HG03565 (cell line): ENCODE measurements at regions not wholly inside any gene's neighbourhood (a gene's known extent, or its start where the extent isn't known, plus 50 kb on each side); places are given as distances from the start of the nearest gene placed in this dataset.

Source experiments
- ATAC-seq: cut with Tn5 transposase; IDR thresholded peaks from one replicate; pipeline ENCODE4 v1.9.1; 2021; ENCODE audit warnings: mild to moderate bottlenecking, moderate library complexity; ENCODE audit not compliant: unreplicated experiment

GRCh38 chr2:16303761-16304160 lies 361.9 kb downstream of the CYRIA start:
- no peak for ATAC-seq

DNA sequence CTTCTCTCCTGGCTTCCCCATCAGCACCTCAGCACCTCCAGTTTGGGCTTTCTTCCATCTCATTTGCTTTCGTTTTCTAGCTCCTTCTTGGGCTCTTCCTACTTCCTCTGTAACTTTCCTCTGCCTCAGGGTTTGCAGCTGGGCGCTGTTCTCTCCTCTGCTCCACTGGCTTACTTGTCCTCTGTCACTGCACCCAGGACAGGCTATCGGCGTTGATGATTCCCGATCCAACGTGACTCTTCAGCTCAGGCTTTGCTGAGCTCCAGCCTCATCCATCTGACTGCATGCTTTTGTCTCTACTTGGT lies 362.4 kb downstream of the CYRIA start:
- ATAC-seq: no peak

DNA sequence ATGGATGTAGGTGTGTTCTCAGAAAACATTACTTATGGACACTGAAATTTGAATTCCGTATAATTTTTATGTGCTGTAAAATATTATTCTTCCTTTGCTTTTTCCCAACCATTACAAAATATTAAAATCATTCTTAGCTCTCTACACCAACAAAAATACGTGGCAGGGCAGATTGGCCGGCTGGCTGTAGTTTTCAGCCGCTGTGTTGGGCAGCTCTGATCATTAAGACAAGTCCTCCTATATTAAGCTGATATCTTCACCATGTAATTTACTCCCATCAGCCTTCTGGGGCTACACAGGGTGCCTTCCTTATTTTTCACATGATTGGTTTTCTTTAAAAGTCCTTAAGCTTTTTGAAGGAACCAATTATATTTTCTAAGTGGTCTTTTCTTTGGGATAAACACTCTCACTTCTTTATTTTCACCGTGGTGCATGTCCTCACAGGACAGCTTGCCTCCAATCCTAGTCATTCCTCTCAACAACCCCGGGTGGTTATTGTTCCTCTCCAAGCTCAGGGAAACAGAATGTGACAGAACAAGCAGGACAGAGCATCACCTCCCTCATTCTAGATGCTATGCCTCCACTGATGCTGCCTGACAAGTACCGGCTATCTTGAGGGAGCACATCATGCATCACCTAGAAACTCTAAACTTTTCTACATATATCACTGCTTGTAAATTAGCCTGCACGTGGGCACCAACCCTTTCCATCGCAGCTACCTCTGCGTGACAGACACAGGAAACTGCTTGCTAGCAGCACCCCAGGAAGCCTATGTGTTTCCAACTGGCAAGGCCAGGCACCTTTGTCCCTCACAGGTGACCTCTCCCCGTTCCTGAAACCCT lies 362.3 kb downstream of the MYCN start:
- ATAC-seq: no peak

DNA sequence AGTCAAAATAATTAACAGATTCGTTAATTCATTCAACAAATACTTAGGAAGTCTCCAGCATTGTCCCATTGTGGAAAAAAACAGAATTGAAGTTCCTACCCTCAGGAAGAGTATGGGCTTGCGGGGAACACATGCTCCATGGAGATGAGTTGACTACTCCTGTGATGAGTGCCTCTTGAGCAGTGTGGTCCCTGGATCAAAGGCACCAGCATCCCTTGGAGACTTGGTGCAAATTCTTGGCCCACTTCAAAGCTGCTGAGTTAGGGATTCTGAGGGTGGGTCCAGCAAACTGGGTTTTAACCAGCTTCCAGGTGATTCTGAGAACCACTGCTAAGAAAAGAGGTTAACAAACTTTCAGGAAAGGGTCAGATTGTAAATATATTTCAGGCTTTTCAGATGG lies 361.6 kb downstream of the MYCN start:
- no peak for ATAC-seq

DNA sequence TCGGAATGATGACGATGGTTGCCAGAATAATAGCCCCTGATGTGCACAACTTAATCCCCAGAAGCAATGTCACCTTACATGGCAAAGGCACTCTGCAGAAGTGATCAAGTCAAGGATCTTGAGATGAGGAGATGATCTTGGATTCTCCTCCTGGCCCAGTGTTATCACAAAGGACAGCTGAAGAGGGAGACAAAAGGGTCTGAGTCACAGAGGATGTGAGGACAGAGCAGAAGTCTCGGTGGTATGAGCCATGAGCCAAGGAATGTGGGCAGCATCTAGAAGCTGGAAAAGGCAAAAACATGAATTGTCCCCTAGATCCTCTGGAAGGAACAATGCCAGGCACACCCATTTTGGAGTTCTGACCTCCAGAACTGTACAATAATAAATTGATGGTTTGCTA lies 358.5 kb downstream of the MYCN start:
- no peak for ATAC-seq

DNA sequence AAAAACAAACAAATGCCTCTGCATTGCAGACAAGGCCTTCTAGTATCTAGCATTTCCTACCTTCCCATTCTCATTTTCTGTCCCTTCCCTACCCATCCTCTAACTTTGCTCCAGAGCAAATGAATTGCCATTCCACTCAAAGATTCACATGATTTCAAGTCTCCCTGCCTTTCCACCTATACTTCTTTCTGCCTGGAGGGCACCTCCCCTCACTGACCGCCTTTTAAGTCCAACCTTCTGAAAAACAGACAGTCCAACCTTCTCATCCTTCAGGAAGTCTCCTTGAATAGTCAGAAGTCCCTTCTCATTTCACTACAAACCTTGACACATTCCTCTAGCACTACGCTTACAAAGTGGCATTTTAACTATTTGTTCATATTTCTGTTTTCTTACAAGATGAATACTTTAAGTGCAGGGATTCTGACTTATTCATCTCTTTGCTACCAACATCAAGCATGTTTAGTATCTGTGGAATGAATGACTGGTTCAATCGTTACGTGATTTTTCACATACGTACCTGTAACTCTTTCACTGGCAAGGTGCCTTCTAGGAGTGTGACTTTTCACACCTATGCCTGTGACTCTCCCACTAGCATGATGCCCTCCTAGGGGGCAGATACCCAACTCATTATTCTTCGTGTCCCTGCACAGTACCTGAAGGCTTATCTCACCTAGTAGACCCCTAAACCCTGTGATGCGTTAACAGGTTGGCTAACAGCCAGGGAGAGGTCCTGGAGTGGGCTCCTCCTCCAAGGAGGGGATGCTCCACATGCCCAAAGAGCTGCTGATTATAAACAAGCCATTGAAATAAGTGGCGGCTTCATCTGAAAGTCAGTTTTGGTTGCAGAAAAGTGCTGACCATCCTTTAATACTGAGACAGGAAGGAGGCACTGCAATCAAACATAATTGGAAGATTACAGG lies 356.2 kb downstream of the MYCN start:
- no peak for ATAC-seq

GRCh38 chr2:16296038-16296290 lies 355.6 kb downstream of the MYCN start:
- no peak for ATAC-seq

GRCh38 chr2:16294791-16295190 lies 354.4 kb downstream of the MYCN start:
- no peak for ATAC-seq

DNA sequence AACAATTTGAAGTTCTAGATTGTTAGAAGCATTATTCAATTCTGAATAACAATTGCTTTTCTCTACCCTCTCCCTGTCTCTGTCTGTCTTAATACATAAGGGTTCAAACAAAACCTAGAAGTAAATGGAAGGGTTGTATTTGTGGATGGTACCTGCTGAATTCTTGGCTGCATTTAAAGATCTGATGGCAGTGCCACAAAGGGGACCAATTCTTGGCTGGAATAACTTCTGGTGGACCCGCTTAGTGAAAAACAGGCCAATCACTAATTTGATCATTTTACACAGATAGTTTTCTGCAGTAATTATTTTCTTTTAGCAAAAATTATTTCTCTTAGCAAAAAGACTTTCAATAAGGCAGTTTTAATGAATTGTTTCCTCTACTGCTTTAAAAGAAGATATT lies 353.5 kb downstream of the MYCN start:
- ATAC-seq: no peak

DNA sequence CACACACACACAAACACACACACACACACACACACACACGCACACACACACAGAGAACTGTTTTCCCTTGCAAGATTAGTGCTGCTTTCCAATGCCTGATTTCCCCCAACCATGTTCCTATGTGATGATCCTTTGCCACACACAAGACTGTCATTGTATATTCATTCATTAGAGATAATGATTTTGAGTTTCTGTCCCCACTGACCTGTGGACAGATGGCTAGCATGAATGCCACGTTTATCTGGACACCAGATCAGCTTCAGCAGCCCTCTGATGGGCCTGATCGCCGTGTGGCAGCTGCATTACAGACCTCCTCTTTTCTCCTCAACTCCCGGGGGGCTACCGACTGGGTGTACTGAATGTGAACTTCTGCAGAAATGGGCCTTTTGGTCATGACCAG lies 353.0 kb downstream of the MYCN start:
- ATAC-seq: no peak

DNA sequence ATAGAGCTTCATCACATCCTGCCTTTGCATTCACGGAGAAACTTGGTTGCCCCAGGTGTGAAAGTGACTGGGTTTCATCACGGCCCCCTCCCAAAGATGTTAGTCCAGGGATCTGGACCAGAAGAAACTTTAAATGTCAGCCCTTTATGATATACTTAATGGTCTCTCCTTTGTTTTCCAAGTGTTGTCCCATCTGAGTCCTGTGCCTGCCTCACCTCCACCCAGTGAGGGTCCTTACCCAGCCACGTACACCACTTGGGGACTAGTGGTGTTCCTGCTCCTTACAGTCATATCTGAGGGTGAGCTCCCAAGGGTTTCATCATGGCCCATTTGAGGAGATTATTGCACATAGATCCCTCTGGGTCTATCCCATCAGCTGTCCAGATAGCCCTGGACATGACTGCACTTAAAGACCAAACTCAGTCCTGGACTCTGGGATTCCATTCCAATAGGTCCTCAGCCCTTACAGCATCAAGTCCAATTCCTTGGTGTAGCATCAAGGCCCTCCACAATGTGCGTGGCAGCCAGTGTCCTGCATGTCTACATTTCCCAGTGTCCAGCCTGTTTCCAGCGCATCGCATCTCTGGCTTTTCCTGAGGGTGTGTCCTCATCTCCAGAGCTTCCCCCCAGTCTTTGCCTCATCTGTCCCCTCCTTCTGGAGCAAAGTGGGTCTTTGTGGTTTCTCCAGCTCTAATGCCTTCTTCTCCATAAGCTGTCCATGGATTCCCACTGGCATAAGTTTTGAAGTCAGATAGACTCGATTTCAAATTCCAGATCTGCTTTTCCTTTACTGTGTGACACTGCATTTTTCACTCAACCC lies 351.6 kb downstream of the MYCN start:
- no peak for ATAC-seq

- ATAC-seq: no peak
Measured at GRCh38 chr2:16291226-16291625, 350.9 kb downstream of the MYCN start.

DNA sequence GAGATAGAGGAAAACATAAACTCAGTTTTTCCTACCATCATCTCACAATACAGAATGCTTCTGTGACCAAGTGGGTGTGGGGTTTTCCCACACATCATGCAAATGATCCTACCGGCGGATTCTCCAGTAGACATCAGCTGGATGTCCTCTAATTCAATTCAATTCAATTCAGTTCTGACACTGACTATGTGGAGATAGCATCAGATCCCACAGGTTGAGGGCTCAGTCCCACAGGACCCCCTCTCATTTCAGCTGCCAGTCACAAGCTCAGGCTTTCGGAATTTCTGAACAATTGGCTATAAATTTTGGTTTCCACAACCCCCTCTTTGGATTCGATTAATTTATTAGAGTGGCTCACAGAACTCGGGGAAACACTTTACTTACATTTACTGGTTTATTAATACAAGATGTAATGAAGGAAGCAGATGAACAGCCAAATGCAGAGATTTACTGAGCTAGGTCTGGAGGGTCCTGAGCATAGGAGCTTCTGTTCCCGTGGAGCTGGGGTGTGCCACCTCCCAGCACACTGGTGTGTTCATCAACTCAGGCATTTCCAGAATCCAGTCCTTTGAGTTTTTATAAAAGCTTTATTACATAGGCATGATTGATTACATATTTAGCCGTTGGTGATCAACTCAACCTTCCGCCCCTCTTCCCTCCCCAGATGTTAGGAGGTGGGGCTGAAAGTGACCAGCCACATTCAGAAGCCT lies 350.1 kb downstream of the MYCN start:
- ATAC-seq: no peak

- no peak for ATAC-seq
Measured at GRCh38 chr2:16288371-16289112, 348.2 kb downstream of the MYCN start.

- ATAC-seq: no peak
Measured at GRCh38 chr2:16287831-16288230, 347.5 kb downstream of the MYCN start.

DNA sequence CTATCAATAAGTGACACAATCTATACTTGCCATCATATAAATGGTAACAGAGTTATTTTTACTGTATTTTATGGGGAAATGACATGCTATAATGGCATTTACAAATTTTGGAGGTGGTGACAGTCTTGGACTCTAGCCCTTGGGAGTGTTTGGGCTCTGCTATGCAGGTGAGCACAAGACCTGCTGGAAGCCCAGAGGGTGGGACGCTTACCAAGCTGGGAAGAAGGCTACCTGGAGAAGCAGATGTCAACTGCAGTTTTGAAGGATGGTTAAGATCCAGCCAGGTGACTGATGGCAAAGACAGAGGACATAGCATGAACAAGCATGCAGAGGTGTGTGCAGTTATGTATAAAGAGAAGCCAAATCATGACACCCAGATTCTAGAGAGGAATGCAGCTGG lies 346.9 kb downstream of the MYCN start:
- no peak for ATAC-seq

GRCh38 chr2:16285813-16286510 lies 345.6 kb downstream of the MYCN start:
- ATAC-seq: no peak

GRCh38 chr2:16284941-16285625 lies 344.7 kb downstream of the MYCN start:
- no peak for ATAC-seq
